SU-DHL-6 (cell line): ENCODE measurements at regions not wholly inside any gene's neighbourhood (a gene's known extent, or its start where the extent isn't known, plus 50 kb on each side); places are given as distances from the start of the nearest gene placed in this dataset.

Experiments
- EZH2phosphoT487 ChIP-seq: fragments of 200-600 bp; sonication (generic), shearing (Covaris generic); conservative IDR thresholded peaks from 2 replicates; pipeline ENCODE4 v1.6.1; 2018; ENCODE audit warnings: mild to moderate bottlenecking, antibody characterized with exemption, low read length, moderate library complexity, mixed read lengths
- TF ChIP-seq, protein P1 (sequence below): fragments of 200-600 bp; sonication (generic); IDR thresholded peaks from one replicate; pipeline ENCODE4 v1.5.1; 2017; ENCODE audit warnings: antibody characterized with exemption, mild to moderate bottlenecking, low read length, moderate library complexity; ENCODE audit not compliant: insufficient read depth, poor library complexity, severe bottlenecking

DNA sequence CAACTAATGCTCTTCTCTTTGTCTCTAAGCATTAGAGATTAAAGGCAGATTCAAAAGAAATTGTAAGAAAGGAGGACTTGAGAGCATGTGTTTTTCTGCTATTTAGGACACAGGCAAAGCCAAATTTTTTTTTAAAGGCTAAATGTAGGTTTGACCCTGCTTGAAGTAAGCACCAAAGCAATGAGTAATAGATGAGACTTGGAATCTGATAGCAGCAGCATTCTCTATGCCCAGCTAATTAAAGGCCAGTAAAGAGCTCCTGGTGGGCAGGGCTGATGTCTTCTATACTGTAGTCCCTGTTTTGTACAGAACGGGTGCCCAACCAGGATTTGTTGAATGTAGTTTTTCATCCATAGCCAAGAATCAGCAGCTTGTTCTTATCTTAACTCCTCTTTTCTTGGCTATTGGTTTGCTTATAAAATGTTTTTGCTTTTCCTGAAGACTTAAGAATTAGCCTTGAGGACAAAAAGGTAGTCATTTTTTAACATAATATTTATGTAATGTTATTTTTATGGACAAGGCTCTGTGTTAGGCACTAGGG, 179.6 kb downstream of the LMO4 start:
- TF ChIP-seq, protein P1, sequence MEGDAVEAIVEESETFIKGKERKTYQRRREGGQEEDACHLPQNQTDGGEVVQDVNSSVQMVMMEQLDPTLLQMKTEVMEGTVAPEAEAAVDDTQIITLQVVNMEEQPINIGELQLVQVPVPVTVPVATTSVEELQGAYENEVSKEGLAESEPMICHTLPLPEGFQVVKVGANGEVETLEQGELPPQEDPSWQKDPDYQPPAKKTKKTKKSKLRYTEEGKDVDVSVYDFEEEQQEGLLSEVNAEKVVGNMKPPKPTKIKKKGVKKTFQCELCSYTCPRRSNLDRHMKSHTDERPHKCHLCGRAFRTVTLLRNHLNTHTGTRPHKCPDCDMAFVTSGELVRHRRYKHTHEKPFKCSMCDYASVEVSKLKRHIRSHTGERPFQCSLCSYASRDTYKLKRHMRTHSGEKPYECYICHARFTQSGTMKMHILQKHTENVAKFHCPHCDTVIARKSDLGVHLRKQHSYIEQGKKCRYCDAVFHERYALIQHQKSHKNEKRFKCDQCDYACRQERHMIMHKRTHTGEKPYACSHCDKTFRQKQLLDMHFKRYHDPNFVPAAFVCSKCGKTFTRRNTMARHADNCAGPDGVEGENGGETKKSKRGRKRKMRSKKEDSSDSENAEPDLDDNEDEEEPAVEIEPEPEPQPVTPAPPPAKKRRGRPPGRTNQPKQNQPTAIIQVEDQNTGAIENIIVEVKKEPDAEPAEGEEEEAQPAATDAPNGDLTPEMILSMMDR, result no peak
- TF ChIP-seq EZH2phosphoT487, result no peak
